CD8-positive, alpha-beta memory T cell (primary cell): ENCODE measurements at regions not wholly inside any gene's neighbourhood (a gene's known extent, or its start where the extent isn't known, plus 50 kb on each side); places are given as distances from the start of the nearest gene placed in this dataset.

Experiments
- CTCF ChIA-PET: fragments of 350-600 bp; sonication (Branson Sonifier 250); formaldehyde crosslinking; loops from one replicate; lab custom pipeline; 2021; ENCODE audit warnings: antibody characterized with exemption; lab: Charles Lee
- POLR2A ChIA-PET: fragments of 350-600 bp; sonication (Branson Sonifier 250); formaldehyde crosslinking; loops from one replicate; lab custom pipeline; 2021; ENCODE audit warnings: antibody characterized with exemption; lab: Charles Lee
- DNase-seq, 5 donors: peaks; one replicate each; pipeline versions ENCODE4 v3.0.0 to v3.0.0-alpha.2; 2020 to 2022; ENCODE audit warnings: mixed read lengths in 1 of 5
- H3K27ac ChIP-seq: one replicate; pipeline ENCODE4 v1.7.0; 2013; ENCODE audit warnings: low read depth, mild to moderate bottlenecking, low read length, moderate library complexity
- H3K27me3 ChIP-seq: 2 replicates; pipeline ENCODE4 v1.7.0; 2013; ENCODE audit warnings: low read length, mild to moderate bottlenecking; ENCODE audit not compliant: insufficient read depth, poor library complexity, severe bottlenecking
- H3K36me3 ChIP-seq: 2 replicates; pipeline ENCODE4 v1.7.0; 2013; ENCODE audit warnings: mild to moderate bottlenecking, low read length, moderate library complexity; ENCODE audit not compliant: insufficient read depth
- H3K4me1 ChIP-seq: 2 replicates; pipeline ENCODE4 v1.7.0; 2013; ENCODE audit warnings: mild to moderate bottlenecking, low read length, moderate library complexity; ENCODE audit not compliant: insufficient read depth
- H3K4me3 ChIP-seq: 2 replicates; pipeline ENCODE4 v1.7.0; 2013; ENCODE audit warnings: mild to moderate bottlenecking, low read length
- H3K9me3 ChIP-seq: 2 replicates; pipeline ENCODE4 v1.7.0; 2013; ENCODE audit warnings: mild to moderate bottlenecking, low read length
- H3K27ac Mint-ChIP-seq, 8 donors: one replicate each; pipeline ENCODE4 v1.8.0; 2020 to 2021; ENCODE audit warnings: mixed read lengths in 8 of 8, mild to moderate bottlenecking in 6 of 8, inconsistent platforms in 3 of 8, moderate library complexity in 3 of 8
- H3K27me3 Mint-ChIP-seq, 2 donors: one replicate each; pipeline ENCODE4 v1.8.0; 2020 to 2021; ENCODE audit warnings: mixed read lengths in 2 of 2, mild to moderate bottlenecking in 1 of 2, moderate library complexity in 1 of 2
- H3K36me3 Mint-ChIP-seq, 3 donors: one replicate each; pipeline ENCODE4 v1.8.0; 2020 to 2021; ENCODE audit warnings: mixed read lengths in 3 of 3, inconsistent platforms in 1 of 3, mild to moderate bottlenecking in 1 of 3
- H3K4me1 Mint-ChIP-seq, 3 donors: one replicate each; pipeline ENCODE4 v1.8.0; 2020 to 2021; ENCODE audit warnings: mixed read lengths in 3 of 3, inconsistent platforms in 1 of 3, mild to moderate bottlenecking in 1 of 3
- H3K4me3 Mint-ChIP-seq, 7 donors: one replicate each; pipeline ENCODE4 v1.8.0; 2020 to 2021; ENCODE audit warnings: mixed read lengths in 7 of 7, mild to moderate bottlenecking in 6 of 7, moderate library complexity in 4 of 7, inconsistent platforms in 2 of 7
- H3K9me3 Mint-ChIP-seq, 5 donors: one replicate each; pipeline ENCODE4 v1.8.0; 2020 to 2022; ENCODE audit warnings: mixed read lengths in 5 of 5, mild to moderate bottlenecking in 3 of 5, moderate library complexity in 2 of 5, inconsistent platforms in 1 of 5

DNA sequence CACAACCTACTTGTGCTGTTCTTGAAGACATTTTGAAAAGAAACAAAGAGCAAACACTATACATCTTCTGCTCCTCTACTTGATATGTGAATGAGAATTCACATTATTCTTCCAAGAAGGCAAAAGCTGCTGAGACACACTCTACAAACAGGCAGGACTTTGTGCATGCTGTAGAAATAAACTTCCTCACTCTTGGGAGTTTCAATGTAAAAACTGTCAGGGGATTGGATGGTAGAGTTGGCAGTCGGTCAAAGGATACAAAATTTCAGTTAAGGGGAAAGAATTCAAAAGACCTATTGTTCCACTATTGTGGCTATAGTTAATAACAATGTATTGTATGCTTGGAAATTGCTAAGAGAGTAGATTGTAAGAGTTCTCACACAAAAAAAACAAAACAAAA is 196.3 kb downstream of the MC4R start:
- POLR2A ChIA-PET, result no interaction called here
- Mint-ChIP-seq H3K4me3 (no peak overlapping the region), H3K4me1 (no peaks in the 10 kb centered on the region), H3K36me3 (no peaks in the 10 kb centered on the region), H3K9me3 (peaks cover 0 to 8% (median 0%) of the 10 kb centered on the region in 5 donors), H3K27me3 (no peaks in the 10 kb centered on the region), H3K27ac (no peak overlapping the region)
- Histone ChIP-seq H3K9me3 (no peaks in the 10 kb centered on the region), H3K36me3 (no peaks in the 10 kb centered on the region), H3K27ac (no peak overlapping the region), H3K4me3 (no peak overlapping the region), H3K27me3 (no peaks in the 10 kb centered on the region), H3K4me1 (no peaks in the 10 kb centered on the region)
- no peak for DNase-seq
- CTCF ChIA-PET, result no interaction called here

DNA sequence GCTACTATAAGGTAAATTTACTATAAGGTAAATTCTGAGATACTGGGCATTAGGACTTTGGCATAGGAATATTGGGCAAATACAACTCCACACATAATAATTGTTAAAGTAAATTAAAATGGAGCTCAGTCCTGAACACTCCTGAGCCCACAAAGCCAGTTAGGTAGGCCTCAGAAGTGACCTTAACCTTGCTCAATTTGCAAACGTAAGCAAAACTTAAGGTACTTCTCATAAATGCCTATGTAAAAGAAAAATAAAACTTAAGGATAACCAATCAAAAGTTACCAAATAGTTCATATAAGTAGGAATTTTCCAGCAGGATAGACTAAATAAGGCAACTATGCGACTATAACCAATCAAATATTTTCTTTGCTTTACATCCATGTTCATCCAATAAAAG is 197.7 kb downstream of the MC4R start:
- ChIA-PET POLR2A (no interaction called here), CTCF (no interaction called here)
- no peaks in the 10 kb centered on the region for H3K36me3 ChIP-seq
- Mint-ChIP-seq H3K9me3 (peaks cover 0 to 3% (median 0%) of the 10 kb centered on the region in 5 donors), H3K36me3 (no peaks in the 10 kb centered on the region), H3K4me1 (no peaks in the 10 kb centered on the region), H3K4me3 (no peak overlapping the region), H3K27ac (no peak overlapping the region), H3K27me3 (no peaks in the 10 kb centered on the region)
- H3K4me1 ChIP-seq, result no peaks in the 10 kb centered on the region
- no peak overlapping the region for H3K4me3 ChIP-seq
- H3K27me3 ChIP-seq, result no peaks in the 10 kb centered on the region
- no peak for DNase-seq
- H3K9me3 ChIP-seq, result no peaks in the 10 kb centered on the region
- H3K27ac ChIP-seq, result no peak overlapping the region

DNA sequence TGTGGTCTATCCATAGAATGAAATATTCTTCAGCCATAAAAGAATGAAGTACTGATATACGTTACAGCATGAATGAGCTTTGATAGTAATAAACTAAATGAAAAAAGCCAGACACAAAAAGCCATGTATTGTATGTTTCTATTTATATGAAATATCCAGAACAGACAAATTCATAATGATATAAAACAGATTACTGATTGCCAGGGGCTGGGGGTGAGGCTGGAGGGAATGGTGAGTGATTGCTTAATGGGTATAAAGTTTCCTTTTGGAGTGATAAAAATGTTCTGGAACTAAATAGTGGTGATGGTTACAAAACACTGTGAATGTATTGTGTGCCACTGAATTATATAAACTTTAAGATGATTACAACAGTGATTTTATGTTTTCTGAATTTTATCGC is 200.5 kb downstream of the MC4R start:
- POLR2A ChIA-PET, result no interaction called here
- no peaks in the 10 kb centered on the region for H3K36me3 Mint-ChIP-seq
- H3K4me3 Mint-ChIP-seq, result no peak overlapping the region
- H3K4me3 ChIP-seq, result no peak overlapping the region
- no peak for DNase-seq
- H3K9me3 Mint-ChIP-seq, result peaks cover 0 to 3% (median 0%) of the 10 kb centered on the region in 5 donors
- no peaks in the 10 kb centered on the region for H3K36me3 ChIP-seq
- CTCF ChIA-PET, result no interaction called here
- no peaks in the 10 kb centered on the region for H3K27me3 ChIP-seq
- H3K9me3 ChIP-seq, result no peaks in the 10 kb centered on the region
- H3K4me1 ChIP-seq, result no peaks in the 10 kb centered on the region
- no peaks in the 10 kb centered on the region for H3K4me1 Mint-ChIP-seq
- H3K27ac ChIP-seq, result no peak overlapping the region
- no peak overlapping the region for H3K27ac Mint-ChIP-seq
- no peaks in the 10 kb centered on the region for H3K27me3 Mint-ChIP-seq

DNA sequence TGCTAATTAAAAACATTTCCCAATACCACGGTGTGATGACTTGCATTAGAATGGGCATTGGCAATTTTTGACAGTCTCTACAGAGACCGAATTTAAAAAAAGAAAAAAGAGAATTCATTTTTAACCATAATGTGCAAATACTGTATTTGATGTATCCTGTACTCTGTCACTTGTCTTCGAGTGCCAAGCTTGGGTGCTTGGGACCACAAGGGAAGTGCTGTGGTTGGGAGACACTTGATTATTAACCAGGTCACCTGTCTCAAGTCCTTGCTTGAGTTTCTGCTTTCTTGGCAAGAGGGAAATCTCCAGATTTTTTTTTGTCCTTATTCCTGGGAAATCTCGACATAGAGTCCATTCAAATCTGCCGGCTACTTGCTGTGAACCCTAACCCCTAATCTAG is 209.0 kb downstream of the MC4R start:
- no peak overlapping the region for H3K4me3 ChIP-seq
- POLR2A ChIA-PET, result no interaction called here
- no peak for DNase-seq
- no peaks in the 10 kb centered on the region for H3K4me1 Mint-ChIP-seq
- H3K27ac ChIP-seq, result no peak overlapping the region
- H3K4me3 Mint-ChIP-seq, result no peak overlapping the region
- no peaks in the 10 kb centered on the region for H3K36me3 ChIP-seq
- H3K9me3 Mint-ChIP-seq, result peaks cover 0 to 5% (median 0%) of the 10 kb centered on the region in 5 donors
- H3K27me3 Mint-ChIP-seq, result no peaks in the 10 kb centered on the region
- H3K36me3 Mint-ChIP-seq, result no peaks in the 10 kb centered on the region
- no peaks in the 10 kb centered on the region for H3K27me3 ChIP-seq
- H3K27ac Mint-ChIP-seq, result no peak overlapping the region
- no peaks in the 10 kb centered on the region for H3K9me3 ChIP-seq
- no peaks in the 10 kb centered on the region for H3K4me1 ChIP-seq
- CTCF ChIA-PET, result no interaction called here

DNA sequence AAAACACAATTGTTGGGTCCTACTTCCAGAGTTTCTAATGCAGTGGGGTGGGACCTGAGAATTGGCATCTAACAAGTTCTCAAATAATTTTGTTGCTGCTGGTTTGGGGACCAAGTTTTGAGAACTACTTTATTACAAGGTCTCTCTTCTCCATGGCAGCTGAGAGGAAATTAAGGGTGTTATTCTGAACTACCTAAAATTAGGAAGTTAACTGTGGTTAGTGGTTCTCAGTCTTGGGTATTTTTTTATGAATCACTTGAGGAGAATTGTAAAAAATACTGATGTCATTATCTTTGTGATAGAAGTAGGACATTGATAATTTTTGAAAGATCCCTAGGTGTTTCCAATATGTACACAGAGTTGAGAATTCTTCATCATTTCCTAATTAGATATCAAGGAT is 210.2 kb downstream of the MC4R start:
- Histone ChIP-seq H3K4me1 (no peaks in the 10 kb centered on the region), H3K36me3 (no peaks in the 10 kb centered on the region), H3K27ac (no peak overlapping the region), H3K4me3 (no peak overlapping the region), H3K27me3 (no peaks in the 10 kb centered on the region), H3K9me3 (no peaks in the 10 kb centered on the region)
- DNase-seq, result no peak
- Mint-ChIP-seq H3K9me3 (peaks cover 0 to 5% (median 0%) of the 10 kb centered on the region in 5 donors), H3K4me1 (no peaks in the 10 kb centered on the region), H3K27me3 (no peaks in the 10 kb centered on the region), H3K4me3 (no peak overlapping the region), H3K27ac (no peak overlapping the region), H3K36me3 (no peaks in the 10 kb centered on the region)
- CTCF ChIA-PET, result no interaction called here
- POLR2A ChIA-PET, result no interaction called here

DNA sequence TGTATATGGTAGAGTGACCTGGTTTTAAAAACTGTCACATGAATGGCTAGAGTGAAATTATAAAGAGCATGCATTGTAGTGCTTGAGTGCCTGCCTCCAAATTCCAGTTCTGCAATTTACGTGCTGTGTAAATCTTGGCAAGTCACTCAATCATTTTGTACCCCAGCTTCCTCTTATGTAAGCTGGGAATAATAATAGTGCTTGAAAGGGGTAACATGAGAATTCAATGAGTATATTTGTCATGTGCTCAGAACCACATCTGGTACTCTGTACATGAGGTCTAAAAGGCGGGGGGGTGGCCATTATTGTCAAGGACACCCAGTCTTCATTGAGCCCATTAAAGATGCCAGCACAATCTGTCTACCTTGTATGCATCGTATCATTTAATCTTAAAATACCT is 214.8 kb downstream of the MC4R start:
- Histone ChIP-seq H3K36me3 (no peaks in the 10 kb centered on the region), H3K9me3 (no peaks in the 10 kb centered on the region), H3K27ac (no peak overlapping the region), H3K4me3 (no peak overlapping the region), H3K4me1 (no peaks in the 10 kb centered on the region), H3K27me3 (no peaks in the 10 kb centered on the region)
- no peak for DNase-seq
- H3K9me3 Mint-ChIP-seq, result peaks cover 0 to 4% (median 2%) of the 10 kb centered on the region in 5 donors
- H3K36me3 Mint-ChIP-seq, result no peaks in the 10 kb centered on the region
- ChIA-PET POLR2A (no interaction called here), CTCF (no interaction called here)
- H3K4me3 Mint-ChIP-seq, result no peak overlapping the region
- H3K27me3 Mint-ChIP-seq, result no peaks in the 10 kb centered on the region
- H3K27ac Mint-ChIP-seq, result no peak overlapping the region
- H3K4me1 Mint-ChIP-seq, result no peaks in the 10 kb centered on the region

DNA sequence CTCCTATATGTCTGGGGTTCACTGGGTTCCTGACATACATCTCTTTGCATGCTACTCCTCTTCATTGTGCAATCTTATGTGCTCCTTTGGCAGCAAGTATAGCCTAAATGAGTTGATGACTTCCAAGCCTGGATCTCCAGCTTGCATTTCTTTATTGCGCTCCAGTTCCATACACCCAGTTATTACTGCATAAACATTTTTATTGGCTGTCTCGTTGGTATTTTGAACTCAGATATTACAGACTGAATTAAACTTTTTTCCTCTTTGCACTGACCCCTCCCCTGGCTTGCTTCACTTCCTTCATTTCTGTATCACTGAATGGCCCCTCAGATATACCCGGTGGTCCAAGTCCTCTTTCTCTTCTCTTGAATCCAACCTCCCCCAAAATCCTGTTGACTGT is 219.2 kb downstream of the MC4R start:
- no peaks in the 10 kb centered on the region for H3K36me3 ChIP-seq
- CTCF ChIA-PET, result no interaction called here
- H3K4me1 Mint-ChIP-seq, result no peaks in the 10 kb centered on the region
- no peak overlapping the region for H3K27ac Mint-ChIP-seq
- no peaks in the 10 kb centered on the region for H3K27me3 Mint-ChIP-seq
- H3K9me3 ChIP-seq, result no peaks in the 10 kb centered on the region
- no peak overlapping the region for H3K4me3 ChIP-seq
- H3K4me1 ChIP-seq, result no peaks in the 10 kb centered on the region
- no peaks in the 10 kb centered on the region for H3K27me3 ChIP-seq
- DNase-seq, result no peak
- H3K4me3 Mint-ChIP-seq, result no peak overlapping the region
- H3K9me3 Mint-ChIP-seq, result peaks cover 0 to 5% (median 4%) of the 10 kb centered on the region in 5 donors
- POLR2A ChIA-PET, result no interaction called here
- H3K27ac ChIP-seq, result no peak overlapping the region
- H3K36me3 Mint-ChIP-seq, result no peaks in the 10 kb centered on the region

DNA sequence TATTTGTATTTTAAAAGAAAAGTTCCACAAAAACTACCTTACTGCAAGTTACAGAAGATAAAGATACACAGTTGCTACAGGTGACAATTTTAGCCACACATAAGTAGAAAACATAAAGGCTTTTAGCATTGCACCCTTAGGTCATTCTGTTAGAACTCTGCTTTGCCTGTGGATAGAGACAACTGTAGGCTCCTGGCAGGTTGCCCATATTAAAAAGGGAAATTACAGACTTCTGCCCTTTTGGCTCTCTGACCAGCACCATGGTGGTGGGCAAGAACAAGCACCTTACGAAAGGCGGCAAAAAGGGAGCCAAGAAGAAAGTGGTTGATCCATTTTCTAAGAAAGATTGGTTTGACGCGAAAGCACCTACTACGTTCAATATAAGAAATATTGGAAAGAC is 223.3 kb downstream of the MC4R start:
- Histone ChIP-seq H3K4me1 (no peaks in the 10 kb centered on the region), H3K4me3 (no peak overlapping the region), H3K27ac (no peak overlapping the region), H3K27me3 (no peaks in the 10 kb centered on the region), H3K36me3 (no peaks in the 10 kb centered on the region), H3K9me3 (no peaks in the 10 kb centered on the region)
- H3K27ac Mint-ChIP-seq, result no peak overlapping the region
- CTCF ChIA-PET, result no interaction called here
- H3K9me3 Mint-ChIP-seq, result peaks cover 0 to 4% (median 2%) of the 10 kb centered on the region in 5 donors
- H3K4me3 Mint-ChIP-seq, result no peak overlapping the region
- DNase-seq, result no peak
- no peaks in the 10 kb centered on the region for H3K36me3 Mint-ChIP-seq
- POLR2A ChIA-PET, result no interaction called here
- no peaks in the 10 kb centered on the region for H3K4me1 Mint-ChIP-seq
- no peaks in the 10 kb centered on the region for H3K27me3 Mint-ChIP-seq

DNA sequence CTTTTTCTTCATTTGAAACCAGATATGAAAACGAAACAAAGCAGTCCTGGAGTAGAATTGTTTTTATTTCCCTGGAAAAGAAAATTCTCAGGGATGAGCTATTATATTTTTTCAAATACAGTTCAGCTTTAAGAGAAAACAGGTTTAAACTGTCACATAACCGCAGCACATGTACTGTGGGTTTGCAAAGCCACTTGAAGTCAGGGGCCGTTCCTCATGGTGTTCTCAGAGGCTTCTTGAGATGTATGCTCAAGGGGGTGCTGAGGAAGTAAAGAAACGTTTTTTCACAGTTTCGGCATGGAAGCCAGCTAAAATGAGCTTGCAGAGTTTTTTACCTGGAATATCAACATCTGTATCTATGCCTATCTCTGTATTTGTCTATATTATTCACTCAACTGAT is 225.3 kb downstream of the MC4R start:
- ChIA-PET POLR2A (no interaction called here), CTCF (no interaction called here)
- Mint-ChIP-seq H3K27me3 (no peaks in the 10 kb centered on the region), H3K9me3 (peaks cover 0 to 2% (median 0%) of the 10 kb centered on the region in 5 donors), H3K4me1 (no peaks in the 10 kb centered on the region), H3K27ac (no peak overlapping the region), H3K4me3 (no peak overlapping the region), H3K36me3 (no peaks in the 10 kb centered on the region)
- no peaks in the 10 kb centered on the region for H3K36me3 ChIP-seq
- H3K4me3 ChIP-seq, result no peak overlapping the region
- DNase-seq, result no peak
- no peak overlapping the region for H3K27ac ChIP-seq
- H3K27me3 ChIP-seq, result no peaks in the 10 kb centered on the region
- H3K4me1 ChIP-seq, result no peaks in the 10 kb centered on the region
- no peaks in the 10 kb centered on the region for H3K9me3 ChIP-seq
